ENCODE measurements at regions not wholly inside any gene's neighbourhood (a gene's known extent, or its start where the extent isn't known, plus 50 kb on each side); places are given as distances from the start of the nearest gene placed in this dataset.

GRCh38 chr4:138734746-138735145, 280.8 kb upstream of the NOCT start:
- TF ChIP-seq CTCF (IDR thresholded peaks at IDR 0.05; ENCODE audit: insufficient read depth, missing control alignments): no peak
- no peak for FAIRE-seq

GRCh38 chr4:138728566-138728965, 287.0 kb upstream of the NOCT start:
- no peak for TF ChIP-seq CTCF (IDR thresholded peaks at IDR 0.05; ENCODE audit: insufficient read depth, missing control alignments)
- FAIRE-seq: no peak
- DNase-seq (ENCODE audit: insufficient read length, low spot score): no peak

More at GRCh38 chr4:138734746-138735145, 280.8 kb upstream of the NOCT start:
- DNase-seq (ENCODE audit: insufficient read length, low spot score): no peak

GRCh38 chr4:138727731-138728130, 287.9 kb upstream of the NOCT start:
- DNase-seq (ENCODE audit: insufficient read length, low spot score): no peak
- FAIRE-seq: no peak

GRCh38 chr4:138724530-138724929, 291.1 kb upstream of the NOCT start:
- DNase-seq (ENCODE audit: insufficient read length, low spot score) (no peak), FAIRE-seq (no peak)
- no peak for TF ChIP-seq CTCF (IDR thresholded peaks at IDR 0.05; ENCODE audit: insufficient read depth, missing control alignments)

More at GRCh38 chr4:138727731-138728130, 287.9 kb upstream of the NOCT start:
- TF ChIP-seq CTCF (IDR thresholded peaks at IDR 0.05; ENCODE audit: insufficient read depth, missing control alignments): no peak

GRCh38 chr4:138716559-138717335, 298.8 kb upstream of the NOCT start:
- no peak for TF ChIP-seq CTCF (IDR thresholded peaks at IDR 0.05; ENCODE audit: insufficient read depth, missing control alignments)
- FAIRE-seq (no peak), DNase-seq (ENCODE audit: insufficient read length, low spot score) (no peak)

- no peak for TF ChIP-seq CTCF (IDR thresholded peaks at IDR 0.05; ENCODE audit: insufficient read depth, missing control alignments)
- FAIRE-seq (no peak), DNase-seq (ENCODE audit: insufficient read length, low spot score) (no peak)
Observed at GRCh38 chr4:138710297-138710696, 305.3 kb upstream of the NOCT start.

- FAIRE-seq: no peak
- no peak for DNase-seq (ENCODE audit: insufficient read length, low spot score)
- TF ChIP-seq CTCF (IDR thresholded peaks at IDR 0.05; ENCODE audit: insufficient read depth, missing control alignments): no peak
Observed at GRCh38 chr4:138709859-138710258, 305.7 kb upstream of the NOCT start.
